Ramos (cell line): ENCODE measurements at regions not wholly inside any gene's neighbourhood (a gene's known extent, or its start where the extent isn't known, plus 50 kb on each side); places are given as distances from the start of the nearest gene placed in this dataset.

Source experiments
- in situ Hi-C: fragments of 300-500 bp; cut with MboI; formaldehyde crosslinking; loops from one replicate; pipeline ENCODE4 v1.14.3; 2022; ENCODE audit warnings: low sequenced_read_pairs; ENCODE audit not compliant: unreplicated experiment

DNA sequence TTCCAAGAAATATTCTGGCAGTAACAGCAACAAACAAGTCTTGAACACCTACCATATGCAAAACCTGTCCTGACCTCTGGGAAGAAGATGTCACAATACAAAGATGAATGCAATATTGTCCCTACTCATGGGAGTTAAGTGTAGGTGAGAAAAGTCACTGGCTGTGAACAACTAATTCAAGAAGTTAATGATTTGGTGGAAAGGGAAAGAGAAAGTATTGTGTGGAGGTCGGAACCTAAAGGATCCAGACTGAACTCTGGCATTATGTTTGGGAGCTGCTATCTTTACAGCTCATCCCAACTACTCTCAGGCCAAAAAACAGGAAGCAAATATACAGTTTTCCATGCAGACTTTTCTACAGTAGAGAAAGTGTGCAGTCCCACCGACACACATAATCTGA is 285.3 kb upstream of the PRDM1 start:
- in situ Hi-C loops, result no loop called here

DNA sequence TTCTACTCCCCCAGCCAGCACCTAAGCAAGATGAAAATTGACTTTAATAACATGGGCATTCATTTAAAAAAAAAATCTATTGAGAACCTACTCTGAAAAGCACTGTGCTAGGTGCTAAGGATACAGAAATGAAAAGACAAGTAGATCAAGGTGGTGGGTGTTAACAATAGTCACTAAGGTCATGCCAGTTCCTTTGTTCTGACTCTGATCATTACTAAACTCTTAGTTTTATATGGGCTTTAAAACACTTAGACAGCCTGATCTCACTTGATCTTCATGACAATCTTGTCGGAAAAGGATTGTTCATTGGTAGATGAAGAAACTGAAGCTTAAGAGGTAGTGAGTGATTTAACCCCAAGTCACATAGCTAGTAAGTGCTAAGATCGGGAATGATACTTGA is 285.7 kb upstream of the PRDM1 start:
- in situ Hi-C loops, result no loop called here

DNA sequence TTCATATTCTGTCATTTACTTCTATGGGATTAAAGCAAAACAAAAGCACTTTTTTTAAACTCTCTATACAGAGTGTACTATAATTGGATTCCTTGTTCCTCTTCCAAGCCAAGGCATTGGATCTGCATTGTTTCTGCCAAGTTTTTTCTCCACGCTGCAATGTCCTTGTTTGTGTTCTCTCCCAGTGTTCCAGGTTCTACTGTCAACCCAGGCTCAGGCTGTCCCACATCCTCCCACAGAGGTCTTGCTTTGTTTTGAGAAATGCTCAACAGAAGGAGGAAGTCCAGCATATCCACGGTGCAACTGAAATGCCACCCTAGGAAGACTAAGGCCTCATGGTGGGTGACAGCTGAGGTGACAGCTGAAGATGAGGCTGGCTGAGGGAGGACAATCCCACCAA is 287.1 kb upstream of the PRDM1 start:
- in situ Hi-C loops, result no loop called here

DNA sequence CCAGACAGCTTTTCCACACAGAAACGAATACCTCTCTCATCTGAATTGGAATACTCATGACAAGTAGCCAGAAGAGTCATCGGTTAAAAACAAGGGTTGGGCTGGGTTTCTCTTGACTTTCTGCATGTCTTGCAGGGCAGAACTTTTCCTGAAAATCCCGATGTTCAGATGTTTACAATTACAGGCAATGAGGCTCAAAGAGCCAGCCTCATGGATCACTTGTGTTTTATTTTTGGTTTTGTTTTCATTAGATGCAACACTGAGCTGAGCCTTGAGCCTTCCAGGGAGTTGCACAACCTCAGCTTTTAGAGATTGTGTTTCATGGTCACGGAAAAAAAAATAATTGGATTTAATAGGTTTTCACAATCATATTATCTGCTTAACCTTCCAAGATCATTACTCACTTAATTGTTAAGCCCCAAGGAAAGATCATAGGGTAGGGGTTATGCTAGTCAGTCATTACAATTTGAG is 288.1 kb upstream of the PRDM1 start:
- in situ Hi-C loops, result no loop called here

DNA sequence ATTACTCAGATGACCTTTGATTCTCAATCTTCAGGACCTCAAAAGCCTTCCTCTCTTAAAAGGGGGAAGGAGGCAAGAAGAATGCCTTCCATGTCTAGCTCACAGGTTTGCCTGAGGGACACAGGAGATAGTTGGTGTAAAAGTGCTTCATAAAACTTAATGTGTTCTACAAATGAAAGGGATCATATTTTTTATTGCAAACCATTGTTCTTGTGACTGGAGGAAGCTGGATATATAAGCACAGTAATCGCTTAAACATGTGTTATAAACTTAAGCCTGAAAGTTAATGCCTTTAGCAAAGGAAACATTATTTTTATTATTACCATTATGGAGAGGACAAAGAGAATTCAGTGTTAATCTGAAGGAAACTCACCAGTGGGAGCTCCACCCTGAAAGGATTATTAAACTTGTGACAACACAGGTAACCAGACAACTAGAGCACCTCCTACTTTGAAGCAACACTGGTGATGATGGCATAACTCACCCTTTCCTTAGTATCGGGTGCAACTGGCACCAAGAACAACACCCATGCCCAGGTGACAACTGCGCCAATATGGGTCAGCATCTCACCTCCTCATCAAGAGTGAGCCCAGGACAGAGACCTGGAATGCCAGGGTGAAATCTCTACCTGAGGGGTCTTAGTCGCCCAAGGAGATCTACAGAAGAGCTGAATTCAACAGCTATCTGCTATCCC is 288.7 kb upstream of the PRDM1 start:
- in situ Hi-C loops, result no loop called here

DNA sequence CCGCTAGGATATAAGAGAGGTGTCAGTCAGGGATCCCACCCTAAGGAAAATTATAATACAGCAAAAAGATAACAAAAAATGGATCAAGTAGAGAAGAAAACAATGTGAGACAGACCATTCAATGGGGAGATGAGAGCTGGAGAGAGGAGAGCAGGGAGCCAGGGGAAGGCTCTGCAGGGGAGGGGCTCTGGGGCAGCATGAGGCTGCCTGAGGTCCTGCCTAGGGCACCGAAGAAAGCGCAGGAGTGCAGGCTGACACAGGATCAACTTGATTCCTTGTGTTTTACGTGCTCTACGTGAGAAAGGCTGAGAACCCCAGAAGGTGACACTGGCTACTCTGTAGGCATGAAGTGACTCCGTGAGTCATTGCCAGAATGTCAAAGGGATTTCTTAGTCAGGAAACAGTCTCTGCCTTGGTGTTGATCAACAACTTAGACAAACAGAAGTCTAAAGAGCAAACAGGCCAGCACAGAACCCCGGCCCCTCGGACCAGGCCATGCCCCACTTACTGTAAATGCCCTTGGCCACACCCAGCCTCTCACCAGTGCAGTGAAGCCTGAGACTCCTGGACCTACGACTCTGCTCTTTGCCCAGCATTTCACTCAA is 290.1 kb upstream of the PRDM1 start:
- in situ Hi-C loops, result no loop called here

DNA sequence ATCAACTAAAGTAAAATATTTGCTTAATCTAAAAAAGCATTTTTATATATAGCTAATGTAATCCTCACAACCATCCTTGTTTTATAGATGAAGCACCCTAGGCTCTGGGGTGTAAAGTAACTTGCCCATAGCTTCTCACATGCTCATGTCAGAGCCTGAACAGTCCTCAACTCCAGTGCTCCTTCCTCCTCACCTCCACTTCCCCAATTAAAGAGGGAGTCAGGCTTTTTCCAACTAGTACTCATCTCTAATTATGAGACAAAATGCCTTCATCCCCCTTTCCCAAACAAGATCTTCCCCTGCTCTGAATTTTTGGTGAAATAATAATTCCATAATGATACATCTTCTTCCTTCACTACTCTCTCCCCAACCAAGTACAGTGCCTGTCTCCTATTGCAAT is 290.8 kb upstream of the PRDM1 start:
- in situ Hi-C loops, result no loop called here

GRCh38 chr6:105794870-105795269 is 291.3 kb upstream of the PRDM1 start:
- in situ Hi-C loops, result no loop called here

GRCh38 chr6:105794239-105794638 is 291.9 kb upstream of the PRDM1 start:
- in situ Hi-C loops, result no loop called here

GRCh38 chr6:105793130-105793529 is 293.0 kb upstream of the PRDM1 start:
- in situ Hi-C loops, result no loop called here

- in situ Hi-C loops, result no loop called here
Measured at GRCh38 chr6:105791583-105792318, 294.4 kb upstream of the PRDM1 start.

GRCh38 chr6:105791179-105791578 is 295.0 kb upstream of the PRDM1 start:
- in situ Hi-C loops, result no loop called here

DNA sequence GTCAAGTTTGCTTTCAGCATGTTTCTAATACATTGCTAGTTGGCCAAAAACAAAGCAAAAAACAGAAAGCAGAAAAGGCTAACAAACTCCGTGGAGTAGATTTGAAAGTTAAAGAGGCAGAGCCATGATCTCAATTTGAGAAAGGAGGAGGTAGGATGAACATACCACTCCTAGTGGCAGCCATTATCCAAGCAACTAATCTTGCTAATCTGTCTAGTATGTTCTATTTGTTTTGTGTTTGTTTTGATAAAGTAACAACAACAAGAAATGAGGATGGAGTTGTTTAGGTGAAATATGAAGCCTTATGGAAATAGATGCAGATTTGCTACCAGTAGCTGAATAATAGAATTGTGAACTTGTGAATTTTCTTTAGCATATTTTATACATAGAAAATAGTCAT is 295.5 kb upstream of the PRDM1 start:
- in situ Hi-C loops, result no loop called here

GRCh38 chr6:105789935-105790334 is 296.2 kb upstream of the PRDM1 start:
- in situ Hi-C loops, result no loop called here

DNA sequence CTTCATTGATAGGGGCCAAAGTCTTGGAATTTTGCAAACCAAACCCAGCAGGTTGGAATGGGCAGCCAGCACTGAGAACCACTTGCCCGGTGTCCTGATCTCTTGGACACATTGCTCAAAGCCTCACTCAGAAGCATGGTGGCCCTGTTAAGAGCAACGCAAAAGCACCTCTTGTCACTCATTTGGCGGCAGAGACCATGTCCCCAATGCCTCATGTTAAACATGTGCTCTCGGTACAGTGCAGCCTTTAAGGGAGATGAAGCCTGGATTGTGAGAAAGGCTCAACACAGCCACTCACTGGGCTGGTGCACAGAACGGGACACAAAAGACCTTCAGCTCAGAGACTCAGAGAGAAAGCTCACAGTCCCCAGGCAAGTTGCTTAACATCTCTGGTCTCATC is 298.4 kb upstream of the PRDM1 start:
- in situ Hi-C loops, result no loop called here

DNA sequence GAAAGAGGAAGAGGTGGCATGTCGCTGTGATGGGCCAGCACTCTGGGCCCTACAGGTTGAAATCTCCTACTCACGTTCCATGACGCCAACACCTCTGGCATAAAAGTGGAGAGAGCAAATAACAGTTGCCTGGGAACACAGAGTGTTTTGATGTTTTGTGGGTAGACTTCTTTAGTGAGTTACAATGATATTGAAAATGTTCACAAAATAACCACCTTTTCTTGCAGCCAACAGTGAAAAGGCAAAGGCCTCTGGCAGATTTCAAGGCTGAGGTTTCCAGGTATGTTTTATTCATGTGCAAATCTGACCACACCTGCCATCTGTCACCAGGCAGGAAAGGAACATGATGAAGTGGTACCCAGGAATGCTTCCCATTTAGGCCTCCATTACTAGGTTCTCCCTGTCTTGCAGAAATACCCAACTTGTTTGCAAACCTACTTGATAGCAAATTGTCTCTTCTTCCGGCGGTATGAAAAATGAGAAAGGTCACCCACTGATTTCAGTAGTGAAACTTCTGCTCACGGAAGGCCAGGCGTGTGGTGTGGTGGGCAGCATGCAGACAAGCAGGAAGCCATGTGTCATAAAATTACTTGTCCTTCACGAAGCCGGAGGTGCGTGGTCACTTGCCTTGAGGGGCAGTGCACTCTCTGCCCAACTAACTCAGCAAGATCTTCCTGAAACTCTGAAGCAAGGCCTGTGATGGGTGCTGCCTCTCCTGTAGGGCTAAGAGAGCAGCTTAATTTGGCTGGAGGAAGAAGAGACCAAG is 299.1 kb upstream of the PRDM1 start:
- in situ Hi-C loops, result no loop called here

GRCh38 chr6:105786449-105786848 is 299.7 kb upstream of the PRDM1 start:
- in situ Hi-C loops, result no loop called here

- in situ Hi-C loops, result no loop called here
Measured at GRCh38 chr6:105785066-105785811, 300.9 kb upstream of the PRDM1 start.

- in situ Hi-C loops, result no loop called here
Measured at GRCh38 chr6:105784179-105784578, 302.0 kb upstream of the PRDM1 start.

DNA sequence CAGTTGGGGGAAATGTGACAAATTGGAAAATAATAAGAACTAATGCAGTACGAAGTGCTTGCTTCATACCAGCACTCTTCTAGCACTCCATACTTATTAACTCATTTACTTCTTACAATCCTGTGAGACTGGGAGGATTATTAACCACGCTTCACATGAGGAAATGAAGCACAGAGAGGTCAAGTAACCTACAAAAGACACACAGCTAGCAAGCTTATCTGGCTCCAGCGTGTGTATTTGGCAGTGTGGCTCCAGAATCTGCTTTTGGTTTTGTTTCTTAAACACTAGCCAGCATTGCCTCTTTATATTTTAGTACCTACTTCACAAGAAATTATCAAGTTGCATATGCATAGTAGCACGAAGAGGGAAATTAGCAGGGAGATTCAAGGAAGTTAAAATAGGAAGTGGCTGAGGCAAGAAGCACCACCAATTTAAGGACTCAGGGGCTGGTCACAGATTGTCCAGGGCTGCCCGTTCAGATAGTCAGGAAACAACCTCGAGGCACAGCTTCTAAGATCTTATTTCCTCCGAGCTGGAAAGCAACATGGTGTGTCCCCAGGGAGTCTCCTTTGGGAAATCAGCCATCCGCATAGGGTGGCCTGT is 302.7 kb upstream of the PRDM1 start:
- in situ Hi-C loops, result no loop called here
